NCI-H1092 treated with DMSO at 0.1 percent for 48 hours (cell line): ENCODE measurements at regions not wholly inside any gene's neighbourhood (a gene's known extent, or its start where the extent isn't known, plus 50 kb on each side); places are given as distances from the start of the nearest gene placed in this dataset.
"Not testable (repeated sequence)": the region's sequence is repeated elsewhere in the genome, so short reads cannot be mapped to it uniquely, and the experiment has no call there.

ENCODE experiments used
- DNase-seq: peaks from one replicate; lab custom pipeline; 2025; lab: John Stamatoyannopoulos, UW

DNA sequence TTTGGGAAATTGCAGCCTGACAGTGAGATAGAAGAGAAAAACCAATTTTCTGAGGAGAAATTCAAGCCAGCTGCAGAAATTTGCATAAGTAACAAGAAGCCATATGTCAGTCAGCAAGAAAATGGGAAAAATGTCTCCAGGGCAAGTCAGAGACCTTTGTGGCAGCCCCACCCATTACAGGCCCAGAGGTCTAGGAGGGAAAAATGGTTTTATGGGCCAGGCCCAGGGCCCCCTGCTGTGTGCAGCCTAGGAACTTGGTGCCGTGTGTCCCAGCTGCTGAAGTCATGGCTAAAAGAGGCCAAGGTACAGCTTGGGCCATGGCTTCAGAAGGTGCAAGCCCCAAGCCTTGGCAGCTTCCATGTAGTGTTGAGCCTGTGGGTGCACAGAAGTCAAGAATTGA is 296.1 kb downstream of the TTC6 start:
- DNase-seq, result not testable (repeated sequence)

DNA sequence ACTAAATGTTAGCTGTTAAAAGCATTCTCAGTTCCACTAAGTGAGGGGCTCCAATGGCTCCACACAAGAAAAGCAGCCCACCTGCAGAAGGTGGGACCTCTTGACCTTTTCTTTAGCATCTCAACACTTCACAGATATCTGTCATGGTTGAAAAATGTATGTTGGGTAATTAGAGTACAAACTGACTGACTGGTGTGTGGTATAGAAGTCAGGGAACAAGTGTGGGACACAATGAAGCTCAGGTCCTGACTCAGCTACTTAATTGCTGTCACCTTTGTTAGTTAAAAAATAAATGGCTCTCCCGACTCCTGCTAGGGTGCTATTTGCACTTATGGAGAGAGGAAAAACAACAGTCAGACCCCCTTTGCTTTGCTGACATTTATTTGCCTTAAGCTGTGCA is 299.0 kb downstream of the TTC6 start:
- no peak for DNase-seq

DNA sequence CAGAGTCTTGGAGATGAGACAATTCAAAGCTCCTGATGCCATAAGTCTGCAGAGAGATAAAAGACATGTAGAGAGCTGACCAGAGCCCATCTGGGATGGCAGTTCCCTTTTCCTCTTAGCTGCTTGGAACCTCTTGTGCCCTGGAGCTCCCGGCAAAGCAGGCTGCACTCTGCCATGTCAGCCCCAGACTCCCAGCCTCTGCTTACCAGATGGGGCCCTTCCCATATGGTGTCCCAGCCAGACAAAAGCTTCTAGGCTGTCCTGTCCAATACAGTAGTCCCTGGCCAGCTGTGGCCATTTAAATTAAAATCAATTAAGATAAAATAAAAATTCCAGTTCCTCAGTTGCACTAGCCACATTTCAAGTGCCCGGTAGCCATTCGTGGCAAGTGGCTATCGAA is 303.9 kb downstream of the TTC6 start:
- DNase-seq, result no peak

DNA sequence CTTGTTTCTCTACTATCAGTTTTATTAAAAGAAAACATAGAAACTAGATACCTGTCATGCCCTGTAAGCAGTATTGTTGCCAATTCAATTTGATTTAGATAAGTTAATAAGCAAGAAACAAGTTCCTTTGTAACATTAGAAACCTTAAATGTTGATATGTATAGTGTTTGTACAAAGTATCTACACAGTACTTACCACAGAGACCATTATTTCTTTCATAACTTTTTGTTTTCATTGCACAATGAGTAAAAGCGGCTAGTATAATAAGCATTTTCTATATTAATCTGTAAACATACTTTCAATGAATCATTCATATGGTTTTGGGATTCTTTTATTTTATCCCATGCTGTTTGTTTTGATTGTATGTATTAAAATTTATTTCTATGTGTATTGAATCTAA is 305.1 kb downstream of the TTC6 start:
- no peak for DNase-seq

DNA sequence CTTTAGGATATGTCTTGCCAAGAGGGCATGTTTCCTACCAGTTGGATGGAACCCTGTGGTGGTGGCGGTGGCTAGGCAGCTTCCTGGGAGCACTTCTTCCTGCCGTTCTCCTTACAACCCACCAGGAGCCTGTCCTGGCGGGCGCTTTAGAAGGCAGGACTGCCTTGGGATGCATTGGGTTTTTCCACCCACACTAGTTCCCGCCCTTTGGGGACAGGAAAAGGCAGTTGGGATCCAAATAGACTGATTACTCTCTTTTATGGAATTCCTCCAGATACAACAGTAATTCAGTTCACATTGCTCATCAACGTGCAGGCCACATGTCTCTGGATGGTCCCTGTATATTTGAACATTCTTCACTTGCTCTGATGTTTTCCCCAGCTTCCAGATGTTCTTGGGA is 305.7 kb upstream of the SSTR1 start:
- DNase-seq, result no peak

DNA sequence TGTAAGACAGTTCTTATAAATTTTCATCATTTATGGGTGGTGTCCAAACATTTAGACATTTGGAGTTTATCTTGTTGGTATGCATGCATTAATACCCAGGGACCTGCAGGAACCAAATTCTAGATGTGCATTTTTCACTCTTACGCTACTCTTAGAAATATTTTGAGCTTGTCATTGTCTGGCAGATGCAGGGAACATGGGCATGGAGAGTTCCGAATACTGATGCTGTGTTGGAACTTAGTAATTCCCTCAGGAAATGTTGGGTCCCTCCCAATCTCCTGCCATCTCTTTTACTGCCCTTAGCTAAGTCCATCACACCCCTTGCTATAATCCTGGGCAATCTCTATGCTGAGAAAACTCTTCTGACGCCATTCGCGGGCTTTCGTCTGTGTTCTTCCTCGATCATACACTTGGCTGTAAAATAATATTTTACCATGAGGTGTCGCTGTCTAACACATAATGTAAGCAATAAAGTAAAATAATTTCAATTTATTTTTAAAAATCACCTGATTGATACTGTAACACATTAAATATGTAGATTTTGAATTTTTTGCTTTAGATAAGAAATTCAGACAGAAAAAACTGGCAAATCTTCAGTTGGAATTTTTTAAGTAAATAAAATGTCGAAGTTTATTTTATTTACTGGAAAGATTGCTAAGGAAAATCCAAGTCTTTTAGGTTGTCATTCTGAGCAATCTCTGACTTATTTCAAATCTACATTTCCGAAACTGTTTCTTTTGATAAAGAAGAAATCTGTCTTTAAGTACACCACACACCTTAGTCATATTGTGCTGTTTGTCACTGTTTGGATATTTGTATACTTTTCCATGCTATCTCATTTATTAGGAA is 304.1 kb upstream of the SSTR1 start:
- DNase-seq, result peak; percentile 67

DNA sequence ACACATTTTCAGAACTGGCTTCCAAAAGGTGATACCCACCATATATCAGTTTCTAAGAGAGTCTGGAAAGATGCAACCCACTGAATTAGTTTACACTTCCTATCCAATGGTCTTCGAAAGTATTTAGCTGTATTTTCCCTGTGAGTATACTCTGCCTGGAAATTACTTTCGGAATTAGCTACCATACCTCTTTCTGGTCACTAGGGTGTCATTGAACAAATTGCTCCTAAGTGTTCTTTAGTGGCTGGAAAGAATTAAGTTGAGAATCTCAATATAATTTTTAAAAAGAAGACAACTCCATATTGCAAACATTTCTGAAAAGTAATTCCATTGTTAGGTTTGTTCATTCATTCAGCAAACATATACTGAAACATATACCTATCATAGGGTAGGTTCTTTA is 283.1 kb upstream of the SSTR1 start:
- DNase-seq, result no peak

DNA sequence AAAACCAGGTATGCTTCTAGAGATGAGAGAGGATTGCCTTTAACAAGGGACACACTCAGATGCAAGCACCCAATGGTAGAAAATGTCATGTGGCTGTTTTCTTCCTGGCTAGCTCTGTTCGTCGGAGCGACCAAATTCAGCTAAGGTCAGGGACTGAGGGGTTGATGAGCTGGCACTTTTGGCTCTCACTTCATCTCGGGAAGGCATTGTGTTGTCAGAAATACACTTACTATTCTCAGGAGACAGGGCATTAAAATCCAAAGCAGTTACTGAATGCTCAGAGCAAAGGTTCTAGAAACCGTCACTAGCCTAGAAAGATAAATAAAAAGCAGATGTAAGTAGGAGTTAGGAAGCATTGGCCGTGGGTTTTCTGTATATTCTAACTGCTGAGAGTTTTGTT is 275.7 kb upstream of the SSTR1 start:
- no peak for DNase-seq

DNA sequence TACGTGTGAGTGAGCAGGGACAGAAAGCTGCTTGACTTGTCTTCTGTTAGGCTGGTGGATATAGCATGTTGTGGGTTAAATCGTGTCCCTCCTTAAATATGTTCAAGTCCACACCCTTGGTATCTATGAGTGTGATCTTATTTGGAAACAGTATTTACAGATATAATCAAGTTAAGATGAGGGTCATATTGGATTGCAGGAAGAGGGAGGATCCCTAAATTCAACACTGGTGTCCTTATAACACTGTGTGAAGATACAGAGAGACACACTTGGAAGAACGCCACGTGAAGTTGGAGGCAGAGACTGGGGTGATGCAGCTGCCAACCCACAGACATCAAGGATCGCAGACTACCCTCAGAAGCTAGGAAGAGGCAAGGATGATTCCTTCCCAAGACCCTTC is 275.2 kb upstream of the SSTR1 start:
- DNase-seq, result no peak

DNA sequence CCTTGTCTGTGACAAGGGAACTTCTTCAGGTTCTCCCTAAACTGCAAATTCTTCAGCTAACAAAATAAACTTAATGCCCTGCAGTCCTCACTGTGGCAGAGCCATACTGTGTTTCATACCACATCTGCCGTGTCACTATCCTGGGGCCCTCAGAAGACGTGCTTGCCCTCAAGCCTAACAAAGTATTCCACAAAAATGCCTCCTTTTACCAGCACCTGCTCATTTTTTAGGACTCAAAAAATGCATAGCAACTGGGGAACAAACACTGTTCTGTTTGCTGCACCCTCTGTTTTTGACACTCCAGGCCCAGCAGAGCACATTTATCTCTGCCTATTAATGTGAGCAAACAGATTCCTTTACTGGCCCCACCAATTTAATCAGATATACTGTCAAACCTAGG is 270.7 kb upstream of the SSTR1 start:
- DNase-seq, result no peak

DNA sequence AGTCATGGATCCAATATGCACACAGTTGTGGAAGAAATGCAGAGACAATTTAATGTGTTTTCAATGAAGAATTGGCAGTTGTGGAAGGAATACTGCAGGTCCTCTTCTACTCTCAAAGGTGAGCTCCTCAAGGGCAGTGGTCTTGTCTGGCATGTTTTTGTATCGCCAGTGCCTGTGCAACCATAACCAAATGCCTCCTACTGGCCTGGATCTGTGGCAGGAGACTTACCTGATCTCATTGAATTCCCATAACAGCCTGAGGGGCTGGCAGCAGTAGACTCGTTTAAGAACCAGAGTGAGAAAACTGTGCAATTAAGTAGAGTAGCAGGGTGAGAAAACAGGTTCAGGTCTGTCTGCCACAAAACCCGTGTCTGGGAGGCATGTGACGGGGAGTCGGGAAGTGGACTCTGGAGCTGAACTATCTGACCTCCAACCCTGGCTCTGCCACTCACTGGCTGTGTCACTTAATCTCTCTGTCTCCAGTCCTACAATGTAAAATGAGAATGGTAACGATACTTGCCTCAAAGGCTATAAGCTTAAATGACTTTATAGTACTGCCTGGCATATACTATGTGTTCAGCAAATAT is 268.2 kb upstream of the SSTR1 start:
- no peak for DNase-seq

DNA sequence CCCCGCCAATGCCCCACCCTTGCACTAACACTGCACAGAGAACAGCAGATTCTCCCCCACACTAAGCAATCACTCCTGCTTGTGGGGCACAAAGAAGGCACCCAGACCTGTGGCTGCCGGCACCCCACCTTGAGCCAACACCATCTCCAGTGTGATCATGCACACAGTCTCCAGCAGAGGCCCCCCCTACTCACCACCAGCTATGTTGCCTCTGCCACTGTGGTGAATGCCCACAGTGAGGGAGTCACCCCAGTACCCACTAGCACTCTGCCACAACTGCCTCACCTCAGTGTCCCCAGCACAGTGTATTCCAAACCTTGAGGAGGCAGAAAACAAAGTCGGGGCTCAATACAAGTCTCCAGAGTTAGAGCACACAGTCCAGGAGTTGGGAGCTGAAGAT is 261.7 kb upstream of the SSTR1 start:
- DNase-seq, result no peak

DNA sequence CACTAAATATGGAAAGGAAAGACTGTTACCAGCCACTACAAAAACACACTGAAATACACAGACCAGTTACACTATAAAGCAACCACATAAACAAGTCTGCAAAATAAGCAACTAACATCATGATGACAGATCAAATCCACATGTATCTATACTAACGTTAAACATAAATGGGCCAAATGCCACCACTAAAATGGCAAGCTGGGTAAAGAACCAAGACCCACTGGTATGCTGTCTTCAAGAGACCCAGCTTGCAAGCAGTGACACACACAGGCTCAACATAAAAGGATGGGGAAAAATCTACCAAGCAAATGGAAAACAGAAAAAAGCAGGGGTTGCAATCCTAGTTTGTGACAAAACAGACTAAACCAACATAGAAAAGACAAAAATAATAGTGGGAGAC is 260.9 kb upstream of the SSTR1 start:
- DNase-seq, result no peak

DNA sequence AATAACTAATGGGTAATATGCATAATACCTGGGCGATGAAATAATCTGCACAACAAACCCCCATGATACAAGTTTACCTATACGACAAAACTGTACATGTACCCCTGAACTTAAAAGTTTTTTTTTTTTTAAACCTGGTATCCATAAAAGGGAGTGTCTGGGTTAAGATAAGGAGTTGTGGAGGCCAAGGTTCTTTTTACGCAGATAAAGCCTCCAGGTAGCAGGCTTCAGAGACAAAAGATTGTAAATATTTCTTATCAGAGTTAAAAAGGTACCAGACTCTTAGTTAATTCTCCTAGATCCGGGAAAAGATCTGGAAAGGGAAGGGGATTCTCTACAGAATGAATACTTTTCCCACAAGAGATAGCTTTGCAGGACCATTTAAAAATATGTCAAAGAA is 259.4 kb upstream of the SSTR1 start:
- no peak for DNase-seq

DNA sequence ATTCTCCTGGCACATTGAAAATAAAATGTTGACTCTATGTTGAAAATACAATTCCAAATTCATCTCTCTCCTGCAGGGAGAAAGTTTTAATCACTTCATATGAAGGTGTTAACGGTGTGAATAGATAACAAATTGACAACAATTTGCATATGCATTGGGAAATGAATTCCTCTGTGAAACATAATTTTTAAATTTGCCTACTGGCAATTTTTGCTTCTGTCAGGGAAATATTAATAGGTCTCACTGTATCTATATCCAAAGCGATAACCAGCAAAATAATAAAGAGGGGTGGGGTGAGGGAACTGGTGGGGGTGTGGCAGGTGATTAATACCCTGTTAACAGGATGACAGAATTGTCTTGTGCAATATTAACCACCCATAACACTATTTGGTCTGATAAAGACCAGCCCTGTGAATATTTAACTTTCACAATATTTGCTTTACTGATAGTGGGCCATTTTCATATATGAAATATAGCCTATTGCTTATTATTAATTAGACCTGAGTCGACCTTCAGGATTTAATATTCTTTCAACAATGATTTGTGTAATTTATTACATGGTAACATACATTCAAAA is 239.0 kb upstream of the SSTR1 start:
- no peak for DNase-seq

DNA sequence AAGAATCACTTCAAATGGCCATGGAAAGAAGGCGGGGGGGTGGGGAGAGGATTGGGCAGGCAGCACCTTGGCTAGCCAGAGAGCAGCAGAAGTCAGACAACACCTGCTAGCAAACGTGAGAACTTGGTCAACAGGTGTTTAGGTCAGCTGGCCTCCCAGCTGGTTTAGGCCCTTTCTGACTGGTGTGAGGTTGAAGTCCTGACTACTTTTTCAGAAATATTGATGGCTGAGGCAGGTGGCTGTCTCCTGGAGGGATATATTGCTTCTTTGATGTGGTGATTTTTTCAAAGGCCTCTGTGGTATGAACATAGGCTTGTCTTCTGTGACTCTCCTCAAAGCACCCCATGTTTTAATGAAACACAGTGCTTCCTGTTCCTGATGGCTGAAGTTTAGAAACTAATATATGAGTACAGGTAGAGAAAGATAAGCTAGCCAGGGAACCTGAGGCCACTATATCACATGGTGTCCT is 238.2 kb upstream of the SSTR1 start:
- no peak for DNase-seq

DNA sequence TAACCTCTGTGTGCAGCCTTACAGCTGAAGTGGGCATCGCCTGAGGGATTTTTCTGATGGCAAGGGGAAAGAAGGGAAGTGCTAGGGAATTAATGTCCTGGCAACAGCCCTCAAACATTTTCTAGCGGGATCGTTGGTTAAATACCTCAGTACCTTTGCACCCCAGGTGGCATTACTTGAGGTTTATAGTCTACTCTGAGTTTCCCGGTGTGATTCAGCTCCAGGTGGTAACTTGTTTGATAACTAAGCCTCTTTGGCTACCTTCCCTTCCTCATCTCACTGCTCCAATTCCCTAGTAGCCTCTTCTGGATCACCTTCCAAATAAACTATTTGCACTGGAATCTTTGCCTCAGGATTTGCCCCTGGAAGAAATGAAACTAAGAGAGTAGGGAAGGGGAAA is 237.0 kb upstream of the SSTR1 start:
- no peak for DNase-seq

DNA sequence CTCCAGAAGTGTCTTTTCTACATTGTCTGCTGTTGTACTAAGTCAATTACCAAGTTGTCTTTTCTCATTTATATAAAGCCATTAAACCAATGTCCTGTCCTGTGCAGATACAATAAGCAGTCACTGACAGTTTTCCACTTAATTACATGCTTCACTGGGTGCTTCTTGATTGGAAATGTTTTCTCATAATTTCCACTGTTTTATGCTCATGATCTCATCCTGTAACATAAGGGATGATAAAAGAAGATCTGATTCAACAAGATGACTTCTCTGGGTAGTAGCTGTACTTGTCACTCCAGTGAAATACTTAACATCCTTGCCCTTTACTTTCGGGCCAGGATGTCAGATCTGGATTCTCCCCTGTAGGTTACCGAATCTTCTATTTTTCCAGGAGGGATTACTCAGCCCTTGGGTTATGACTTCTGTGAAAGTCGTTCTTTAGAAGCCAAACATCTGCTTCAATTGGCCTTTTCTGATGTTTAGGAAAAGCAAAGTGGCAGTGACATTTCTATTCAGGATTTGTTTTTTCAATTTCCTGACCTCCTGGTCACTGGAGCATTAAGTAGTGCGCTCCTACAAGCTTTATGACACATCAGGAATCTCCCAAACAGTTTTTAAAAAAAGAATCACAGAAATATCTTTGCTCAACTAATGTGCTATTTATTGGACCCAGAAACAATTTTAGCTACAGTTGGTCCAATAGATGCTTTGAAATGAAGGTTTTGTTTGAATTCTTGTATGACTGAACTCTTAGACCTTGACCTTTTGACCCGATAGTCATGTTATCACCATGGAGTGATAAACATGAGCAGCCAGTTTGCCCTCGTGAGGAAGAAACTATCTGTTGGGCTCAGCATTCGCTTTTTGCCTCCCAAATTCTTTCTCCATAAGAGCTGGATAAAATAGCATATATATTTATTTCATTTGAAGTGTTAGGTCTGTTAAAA is 234.5 kb upstream of the SSTR1 start:
- no peak for DNase-seq

DNA sequence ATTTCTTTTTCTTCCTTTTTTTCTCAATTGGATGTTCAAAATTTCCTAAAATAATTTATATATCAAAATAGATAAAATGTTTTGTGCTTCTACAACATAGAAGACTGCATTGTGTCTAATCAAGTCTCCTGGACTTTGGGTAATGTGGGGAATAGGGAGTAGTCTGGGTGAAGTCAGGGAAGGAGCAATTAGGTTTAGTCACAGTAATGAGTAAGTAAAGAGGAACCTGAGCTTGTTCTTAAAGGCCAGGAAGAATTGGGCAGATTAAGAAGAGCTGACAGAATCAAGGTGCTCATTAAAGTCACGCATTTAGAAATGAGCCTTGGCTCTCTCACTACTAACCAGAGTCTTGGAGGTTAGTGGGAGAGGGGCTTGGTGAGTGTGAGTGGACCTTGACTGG is 233.3 kb upstream of the SSTR1 start:
- DNase-seq, result no peak

DNA sequence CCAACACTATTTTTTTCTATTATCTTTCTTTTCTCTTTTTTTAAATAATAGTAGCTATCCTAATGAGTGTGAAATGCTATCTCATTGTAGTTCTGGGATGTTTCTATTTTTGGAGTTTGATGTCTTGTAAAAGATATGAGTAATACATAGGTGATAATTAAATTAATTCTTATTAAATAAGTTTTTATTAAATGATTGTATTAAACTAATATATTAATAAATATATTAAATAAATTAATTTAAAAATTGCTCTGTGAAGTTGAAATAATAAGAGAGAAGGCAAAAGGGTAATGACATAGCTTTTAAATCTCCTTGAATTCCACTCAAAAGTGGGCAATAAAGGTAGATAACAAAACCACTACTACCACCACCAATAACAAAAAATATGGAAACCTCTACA is 230.2 kb upstream of the SSTR1 start:
- DNase-seq, result no peak

DNA sequence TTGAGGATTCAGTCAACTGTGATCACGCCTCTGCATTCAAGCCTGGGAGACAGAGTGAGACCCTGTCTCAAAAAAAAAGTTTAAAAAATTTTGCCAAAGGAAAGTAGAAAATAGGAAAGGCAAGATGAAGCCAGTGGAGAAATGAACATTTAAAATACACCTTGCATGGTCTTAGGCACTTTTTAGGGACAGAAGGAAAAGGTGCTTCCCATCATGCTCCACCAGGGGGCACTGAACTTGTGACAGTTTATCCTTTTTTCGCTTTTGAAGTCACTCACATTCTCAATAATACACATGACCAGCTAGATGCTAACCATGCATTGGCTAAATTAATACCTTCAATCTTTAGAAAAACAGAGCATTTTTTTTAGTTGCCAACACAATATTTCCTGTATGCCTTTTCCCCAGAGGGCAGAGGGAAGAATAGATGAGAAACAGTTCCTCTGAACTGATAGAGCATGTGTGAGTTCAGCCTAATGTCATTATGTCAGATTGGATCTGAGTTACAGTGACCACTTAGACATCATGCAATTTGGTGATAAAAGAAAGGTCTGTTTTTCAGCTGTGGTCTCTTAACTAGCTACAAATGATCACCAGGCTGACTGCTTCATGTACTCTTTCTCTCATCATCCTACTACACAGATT is 221.8 kb upstream of the SSTR1 start:
- peak; percentile 31 for DNase-seq

DNA sequence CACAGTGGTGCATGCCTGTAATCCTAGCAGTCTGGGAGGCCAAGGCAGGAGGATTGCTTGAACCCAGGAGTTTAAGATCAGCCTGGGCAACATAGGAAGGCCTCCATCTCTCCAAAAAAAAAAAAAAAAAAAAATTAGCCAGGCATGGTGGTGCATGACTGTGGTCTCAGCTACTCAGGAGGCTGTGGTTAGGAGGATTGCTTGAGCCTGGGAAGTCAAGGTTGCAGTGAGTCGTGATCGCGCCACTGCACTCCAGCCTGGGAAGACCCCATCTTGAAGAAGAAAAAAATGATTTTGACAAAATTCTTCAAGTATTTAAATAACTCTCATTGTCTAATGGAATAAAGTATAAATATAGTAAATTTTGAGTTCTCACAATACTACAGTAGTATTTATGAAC is 219.2 kb upstream of the SSTR1 start:
- no peak for DNase-seq
